Tibial nerve (tissue), 4 donors: ENCODE measurements at regions not wholly inside any gene's neighbourhood (a gene's known extent, or its start where the extent isn't known, plus 50 kb on each side); places are given as distances from the start of the nearest gene placed in this dataset.

Experiments used
- DNase-seq, 2 donors: peaks; one replicate each; pipeline ENCODE4 v3.0.0-alpha.2; 2019; ENCODE audit warnings: low spot score in 2 of 2
- H3K27ac ChIP-seq, 4 donors: fragments of 200-600 bp; sonication (generic) in 3 of 4; one replicate each; pipeline ENCODE4 v1.5.1; 2017 to 2019; ENCODE audit warnings: mild to moderate bottlenecking in 1 of 4
- H3K27me3 ChIP-seq, 2 donors: fragments of 200-600 bp; sonication (generic) in 1 of 2; one replicate each; pipeline versions ENCODE4 v1.5.1 to v1.6.0; 2017 to 2019
- H3K36me3 ChIP-seq, 3 donors: fragments of 200-600 bp; sonication (generic); one replicate each; pipeline ENCODE4 v1.5.1; 2018 to 2019
- H3K4me1 ChIP-seq, 4 donors: fragments of 200-600 bp; sonication (generic) in 3 of 4; one replicate each; pipeline ENCODE4 v1.5.1; 2017 to 2019
- H3K4me3 ChIP-seq, 4 donors: fragments of 200-600 bp; sonication (generic) in 3 of 4; one replicate each; pipeline ENCODE4 v1.5.1; 2017 to 2019; ENCODE audit warnings: mild to moderate bottlenecking in 1 of 4, moderate library complexity in 1 of 4
- H3K9me3 ChIP-seq, 4 donors: fragments of 200-600 bp; sonication (generic) in 3 of 4; one replicate each; pipeline ENCODE4 v1.5.1; 2017 to 2019
- EP300 ChIP-seq, 2 donors: sonication (generic); formaldehyde crosslinking; IDR thresholded peaks; one replicate each; pipeline ENCODE4 v1.6.1; 2017; ENCODE audit warnings: antibody characterized with exemption in 2 of 2, mild to moderate bottlenecking in 1 of 2
- POLR2A ChIP-seq, 2 donors: fragments of 450-650 bp; IDR thresholded peaks; one replicate each; pipeline ENCODE4 v1.6.1; 2017; ENCODE audit warnings: antibody characterized with exemption in 2 of 2, mild to moderate bottlenecking in 2 of 2, moderate library complexity in 2 of 2
- WGBS, 2 donors: methylation state at CpG; one replicate each; pipeline ENCODE4 v1.1.5; 2018; 5-methylcytosine and 5-hydroxymethylcytosine counted together
- TF ChIP-seq, protein P1 (sequence below), 5 experiments: fragments of 200-600 bp in 3 of 5; fragments of 450-650 bp in 2 of 5; sonication (generic) in 3 of 5; IDR thresholded peaks; one replicate each; pipeline ENCODE4 v1.5.1; 2016 to 2019; ENCODE audit warnings: antibody characterized with exemption in 5 of 5, mild to moderate bottlenecking in 3 of 5, moderate library complexity in 2 of 5

DNA sequence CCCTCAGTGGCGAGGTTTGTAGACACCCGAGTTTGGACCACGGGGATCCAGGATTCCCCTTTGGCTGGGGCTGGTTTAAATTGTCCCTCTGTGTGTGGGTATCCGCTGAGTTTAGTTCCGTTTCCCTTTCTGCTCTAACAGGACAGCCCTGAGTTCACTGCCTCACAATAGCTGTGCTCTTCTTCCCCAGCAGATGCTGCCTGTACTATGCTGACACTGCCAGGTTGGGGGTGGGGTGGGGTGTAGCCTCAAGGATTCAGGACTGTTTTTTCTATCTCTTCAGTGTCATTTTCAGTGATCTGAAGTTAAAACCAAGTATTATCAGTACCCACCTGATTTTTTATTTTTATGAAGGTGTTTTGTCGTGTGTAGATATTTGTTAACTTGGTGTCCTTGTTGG, 655.0 kb downstream of the COL12A1 start:
- TF ChIP-seq POLR2A (IDR thresholded peaks at IDR 0.05) (no peak), EP300 (IDR thresholded peaks at IDR 0.05) (no peak)
- TF ChIP-seq, protein P1, sequence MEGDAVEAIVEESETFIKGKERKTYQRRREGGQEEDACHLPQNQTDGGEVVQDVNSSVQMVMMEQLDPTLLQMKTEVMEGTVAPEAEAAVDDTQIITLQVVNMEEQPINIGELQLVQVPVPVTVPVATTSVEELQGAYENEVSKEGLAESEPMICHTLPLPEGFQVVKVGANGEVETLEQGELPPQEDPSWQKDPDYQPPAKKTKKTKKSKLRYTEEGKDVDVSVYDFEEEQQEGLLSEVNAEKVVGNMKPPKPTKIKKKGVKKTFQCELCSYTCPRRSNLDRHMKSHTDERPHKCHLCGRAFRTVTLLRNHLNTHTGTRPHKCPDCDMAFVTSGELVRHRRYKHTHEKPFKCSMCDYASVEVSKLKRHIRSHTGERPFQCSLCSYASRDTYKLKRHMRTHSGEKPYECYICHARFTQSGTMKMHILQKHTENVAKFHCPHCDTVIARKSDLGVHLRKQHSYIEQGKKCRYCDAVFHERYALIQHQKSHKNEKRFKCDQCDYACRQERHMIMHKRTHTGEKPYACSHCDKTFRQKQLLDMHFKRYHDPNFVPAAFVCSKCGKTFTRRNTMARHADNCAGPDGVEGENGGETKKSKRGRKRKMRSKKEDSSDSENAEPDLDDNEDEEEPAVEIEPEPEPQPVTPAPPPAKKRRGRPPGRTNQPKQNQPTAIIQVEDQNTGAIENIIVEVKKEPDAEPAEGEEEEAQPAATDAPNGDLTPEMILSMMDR (IDR thresholded peaks at IDR 0.05) = no peak
- no peaks in the 10 kb centered on the region for H3K36me3 ChIP-seq
- H3K27me3 ChIP-seq = no peaks in the 10 kb centered on the region
- H3K4me3 ChIP-seq = no peak overlapping the region
- H3K9me3 ChIP-seq = peaks cover 0 to 4% (median 0%) of the 10 kb centered on the region in 4 donors
- H3K4me1 ChIP-seq = no peaks in the 10 kb centered on the region
- DNase-seq = no peak
- H3K27ac ChIP-seq = no peak overlapping the region
- WGBS, 2 donors = 69 to 90% methylated on average over 6 of the region's 6 CpGs

DNA sequence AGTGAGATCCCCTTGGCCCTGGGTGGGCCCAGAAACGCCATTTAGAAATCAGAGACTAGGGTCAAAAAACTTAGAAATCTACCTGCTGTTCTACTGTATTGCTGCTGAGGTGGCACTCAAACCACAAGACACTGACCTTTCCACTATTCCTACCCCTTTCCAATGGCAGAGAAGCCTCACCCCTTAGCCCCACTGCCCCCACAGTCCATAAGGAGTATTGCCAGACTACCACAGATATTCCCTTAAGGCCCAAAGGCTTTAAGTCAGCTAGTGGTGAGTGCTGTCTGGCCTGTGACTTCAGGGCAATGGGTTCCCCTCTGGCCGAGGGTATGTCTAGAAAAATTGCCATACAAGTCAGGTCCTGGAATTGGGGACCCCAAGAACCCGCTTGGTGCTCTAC, 656.1 kb downstream of the COL12A1 start:
- 91 to 92% methylated on average over 3 of the region's 3 CpGs for WGBS, 2 donors
- H3K27me3 ChIP-seq = no peaks in the 10 kb centered on the region
- no peaks in the 10 kb centered on the region for H3K36me3 ChIP-seq
- no peak overlapping the region for H3K4me3 ChIP-seq
- H3K9me3 ChIP-seq = peaks cover 0 to 15% (median 0%) of the 10 kb centered on the region in 4 donors
- no peak for DNase-seq
- TF ChIP-seq, protein P1 (IDR thresholded peaks at IDR 0.05) = no peak
- TF ChIP-seq EP300 (IDR thresholded peaks at IDR 0.05) (no peak), POLR2A (IDR thresholded peaks at IDR 0.05) (no peak)
- H3K27ac ChIP-seq = no peak overlapping the region
- no peaks in the 10 kb centered on the region for H3K4me1 ChIP-seq

DNA sequence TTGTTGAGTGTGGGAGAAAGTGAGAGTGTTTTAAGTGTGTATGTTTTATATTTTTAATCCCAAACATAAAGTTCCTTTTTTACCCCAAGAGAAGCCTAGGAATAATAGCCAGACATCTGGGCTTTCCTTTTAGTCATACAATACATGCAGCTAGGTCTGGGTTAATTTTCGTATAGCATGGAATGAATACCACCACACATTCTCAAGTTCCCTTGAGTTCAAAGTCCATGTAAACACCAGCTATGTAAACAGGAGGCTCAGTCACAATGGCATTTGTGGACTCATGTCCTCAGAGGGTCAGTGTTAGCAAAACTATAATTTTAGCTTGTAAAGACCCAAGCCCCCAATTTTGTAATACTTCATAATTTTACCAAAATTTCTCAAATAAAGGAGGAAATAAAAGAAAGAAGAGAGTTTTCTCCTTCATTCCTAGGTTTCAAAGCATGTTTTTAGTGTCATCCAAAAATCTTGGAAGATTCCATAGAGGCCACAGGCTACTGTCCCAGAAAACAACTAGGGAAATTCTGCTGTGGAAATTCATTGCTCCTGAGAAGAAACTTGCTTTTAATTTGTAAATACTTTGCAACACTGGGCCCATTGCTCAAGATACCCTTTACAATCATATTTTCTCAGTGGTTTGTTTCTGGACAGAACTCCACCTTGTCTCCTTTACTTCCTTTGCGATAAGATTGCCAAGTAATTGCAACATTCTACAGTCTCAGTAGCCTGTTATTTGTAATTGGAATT, 671.2 kb downstream of the COL12A1 start:
- H3K4me3 ChIP-seq = no peak overlapping the region
- peak overlapping the region in 2 of 4 donors; percentile 5 to 15 for H3K27ac ChIP-seq
- DNase-seq = peak in 1 of 2 donors; percentile 9
- TF ChIP-seq, protein P1 (IDR thresholded peaks at IDR 0.05) = no peak
- TF ChIP-seq POLR2A (IDR thresholded peaks at IDR 0.05) (no peak), EP300 (IDR thresholded peaks at IDR 0.05) (peak in 1 of 2 donors; percentile 71)
- 27 to 33% methylated on average over 2 of the region's 2 CpGs for WGBS, 2 donors
- H3K36me3 ChIP-seq = no peaks in the 10 kb centered on the region
- peaks cover 0 to 12% (median 0%) of the 10 kb centered on the region in 4 donors for H3K9me3 ChIP-seq
- H3K27me3 ChIP-seq = no peaks in the 10 kb centered on the region
- peaks cover 0 to 9% (median 4%) of the 10 kb centered on the region in 4 donors for H3K4me1 ChIP-seq

DNA sequence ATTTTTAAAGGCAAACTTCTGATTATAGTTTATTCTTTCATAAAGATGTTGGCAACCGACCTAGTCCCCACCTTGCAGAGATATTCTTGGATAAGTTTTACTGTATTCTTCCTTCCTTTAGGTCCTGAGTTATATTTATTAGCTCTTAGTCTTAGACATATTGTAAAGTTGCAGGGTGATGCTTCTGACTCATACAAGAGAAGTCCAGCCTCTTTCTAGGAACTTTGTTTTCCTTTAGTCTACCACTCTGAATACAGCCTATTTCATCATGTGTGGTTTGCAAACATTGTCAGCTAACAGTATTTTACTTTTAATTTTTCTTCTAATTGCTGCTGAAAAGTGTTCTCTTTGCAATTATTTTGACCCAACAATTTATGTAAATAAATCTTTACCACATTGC, 686.7 kb downstream of the COL12A1 start:
- no peaks in the 10 kb centered on the region for H3K36me3 ChIP-seq
- H3K9me3 ChIP-seq = peaks cover 0 to 16% (median 0%) of the 10 kb centered on the region in 4 donors
- no peak overlapping the region for H3K27ac ChIP-seq
- no peak for DNase-seq
- WGBS, 2 donors = 64 to 69% methylated on average over 1 of the region's 1 CpG
- no peaks in the 10 kb centered on the region for H3K4me1 ChIP-seq
- no peak overlapping the region for H3K4me3 ChIP-seq
- no peak for TF ChIP-seq EP300 (IDR thresholded peaks at IDR 0.05)
- TF ChIP-seq, protein P1 (IDR thresholded peaks at IDR 0.05) = no peak
- no peak for TF ChIP-seq POLR2A (IDR thresholded peaks at IDR 0.05)
- H3K27me3 ChIP-seq = no peaks in the 10 kb centered on the region

DNA sequence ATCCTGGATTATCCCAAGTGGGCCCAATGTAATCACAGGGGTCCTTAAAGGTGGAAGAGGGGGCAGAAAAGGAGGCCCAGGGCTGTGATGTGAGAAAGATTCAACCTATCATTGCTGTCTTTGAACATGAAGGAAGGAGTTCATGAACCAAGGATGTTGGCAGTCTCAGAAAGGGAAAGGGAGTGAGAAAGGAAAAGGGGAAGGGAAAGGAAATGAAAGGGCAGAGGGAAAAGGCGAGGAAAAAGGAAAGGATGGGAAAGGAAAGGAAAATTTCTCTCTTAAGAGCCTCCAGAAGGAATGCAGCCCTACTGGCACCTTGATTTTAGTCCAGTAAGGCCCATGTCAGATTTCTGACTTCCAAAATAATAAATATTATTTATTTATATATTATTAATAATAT, 687.8 kb downstream of the COL12A1 start:
- Histone ChIP-seq H3K36me3 (no peaks in the 10 kb centered on the region), H3K4me3 (no peak overlapping the region), H3K9me3 (peaks cover 0 to 16% (median 0%) of the 10 kb centered on the region in 4 donors), H3K27me3 (no peaks in the 10 kb centered on the region), H3K27ac (no peak overlapping the region), H3K4me1 (no peaks in the 10 kb centered on the region)
- TF ChIP-seq EP300 (IDR thresholded peaks at IDR 0.05) (no peak), POLR2A (IDR thresholded peaks at IDR 0.05) (no peak)
- TF ChIP-seq, protein P1 (IDR thresholded peaks at IDR 0.05) = no peak
- DNase-seq = no peak
- WGBS, 2 donors = 93% methylated on average over 1 of the region's 1 CpG
